ENCODE measurements at regions not wholly inside any gene's neighbourhood (a gene's known extent, or its start where the extent isn't known, plus 50 kb on each side); places are given as distances from the start of the nearest gene placed in this dataset.
A peak's percentile ranks its signal among the peaks of the same experiment; 100 is the strongest.
"Not testable (repeated sequence)": the region's sequence is repeated elsewhere in the genome, so short reads cannot be mapped to it uniquely, and the experiment has no call there.

DNA sequence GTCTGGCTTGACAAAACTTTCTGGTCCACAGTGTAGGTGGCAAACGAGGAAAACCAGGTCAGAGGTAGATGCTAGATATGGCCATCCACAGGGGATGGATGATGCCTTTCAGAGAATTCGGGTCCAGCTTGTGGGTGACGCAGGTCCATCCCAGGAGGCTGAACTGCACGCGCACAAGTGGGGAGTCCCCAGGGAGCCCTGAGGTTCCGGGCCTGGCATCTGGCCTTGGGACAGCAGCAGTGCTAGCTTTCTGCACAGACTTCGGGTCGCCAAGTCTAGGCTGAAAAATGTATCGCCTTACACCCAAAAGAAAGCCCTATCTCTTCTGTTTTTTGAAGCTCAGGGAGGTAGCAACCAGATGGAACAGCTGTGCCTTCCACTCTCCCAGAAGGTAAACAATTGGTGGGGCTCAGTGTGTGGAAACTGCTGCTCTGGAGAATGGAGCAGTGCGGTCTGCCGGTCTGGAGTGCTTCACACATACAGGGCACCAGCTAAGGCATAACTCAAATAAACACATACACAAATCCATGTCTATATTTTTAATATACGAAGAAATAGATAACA, 119.3 kb upstream of the ACBD5 start:
- Histone ChIP-seq H3K4me2 (ENCODE audit: low read length) (peak overlapping the region; percentile 40; the same call in 1 of the 2 replicates), H2AFZ (ENCODE audit: low read length) (peak overlapping the region; percentile 50), H3K27me3 (ENCODE audit: insufficient read depth, low read length) (no peaks in the 10 kb centered on the region), H4K20me1 (ENCODE audit: insufficient read depth, low read length) (no peaks in the 10 kb centered on the region), H3K9me2 (ENCODE audit: low read depth, low read length) (no peaks in the 10 kb centered on the region), H3K79me2 (ENCODE audit: insufficient read depth, low read length) (no peaks in the 10 kb centered on the region), H3K4me1 (ENCODE audit: insufficient read depth, low read length, severe bottlenecking) (peaks cover 16% of the 10 kb centered on the region), H3K9ac (ENCODE audit: low read length) (no peak overlapping the region; the same call in 1 of the 2 replicates), H3K4me3 (ENCODE audit: low read depth, low read length, poor library complexity, severe bottlenecking) (no peak overlapping the region), H3K9me3 (ENCODE audit: low read length) (no peaks in the 10 kb centered on the region), H3K27ac (ENCODE audit: low read depth, low read length, poor library complexity, severe bottlenecking) (peak overlapping the region; percentile 48), H3F3A (ENCODE audit: insufficient read depth, low read length) (no peaks in the 10 kb centered on the region), H3K36me3 (ENCODE audit: insufficient read depth, low read length) (no peaks in the 10 kb centered on the region)
- TF ChIP-seq, protein P1, sequence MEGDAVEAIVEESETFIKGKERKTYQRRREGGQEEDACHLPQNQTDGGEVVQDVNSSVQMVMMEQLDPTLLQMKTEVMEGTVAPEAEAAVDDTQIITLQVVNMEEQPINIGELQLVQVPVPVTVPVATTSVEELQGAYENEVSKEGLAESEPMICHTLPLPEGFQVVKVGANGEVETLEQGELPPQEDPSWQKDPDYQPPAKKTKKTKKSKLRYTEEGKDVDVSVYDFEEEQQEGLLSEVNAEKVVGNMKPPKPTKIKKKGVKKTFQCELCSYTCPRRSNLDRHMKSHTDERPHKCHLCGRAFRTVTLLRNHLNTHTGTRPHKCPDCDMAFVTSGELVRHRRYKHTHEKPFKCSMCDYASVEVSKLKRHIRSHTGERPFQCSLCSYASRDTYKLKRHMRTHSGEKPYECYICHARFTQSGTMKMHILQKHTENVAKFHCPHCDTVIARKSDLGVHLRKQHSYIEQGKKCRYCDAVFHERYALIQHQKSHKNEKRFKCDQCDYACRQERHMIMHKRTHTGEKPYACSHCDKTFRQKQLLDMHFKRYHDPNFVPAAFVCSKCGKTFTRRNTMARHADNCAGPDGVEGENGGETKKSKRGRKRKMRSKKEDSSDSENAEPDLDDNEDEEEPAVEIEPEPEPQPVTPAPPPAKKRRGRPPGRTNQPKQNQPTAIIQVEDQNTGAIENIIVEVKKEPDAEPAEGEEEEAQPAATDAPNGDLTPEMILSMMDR (IDR thresholded peaks at IDR 0.05; ENCODE audit: low read length) = no peak
- TF ChIP-seq EZH2 (IDR thresholded peaks at IDR 0.05; ENCODE audit: borderline replicate concordance, low read length) = no peak

DNA sequence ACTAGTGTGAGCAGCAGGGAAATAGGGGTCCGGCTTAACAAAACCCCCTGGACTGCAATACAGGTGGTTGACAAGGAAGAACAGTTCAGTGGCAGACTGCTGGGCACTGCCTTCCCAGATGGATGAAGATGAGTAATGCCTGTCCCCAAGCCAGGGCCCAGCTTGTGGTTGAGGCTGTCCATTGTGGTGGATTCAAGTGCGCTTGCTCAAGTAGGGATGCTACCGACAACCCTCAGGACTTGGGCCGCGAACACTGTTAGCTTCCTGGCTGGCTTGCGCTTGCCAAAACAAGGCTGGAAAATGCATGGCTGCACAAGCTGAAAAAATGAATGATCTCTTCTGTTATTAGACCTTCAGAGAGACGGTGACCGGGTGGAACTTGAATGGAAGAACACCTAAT, 116.1 kb upstream of the ACBD5 start:
- H3K4me1 ChIP-seq (ENCODE audit: insufficient read depth, low read length, severe bottlenecking) = peaks cover 32% of the 10 kb centered on the region
- no peaks in the 10 kb centered on the region for H3K36me3 ChIP-seq (ENCODE audit: insufficient read depth, low read length)
- H3K79me2 ChIP-seq (ENCODE audit: insufficient read depth, low read length) = no peaks in the 10 kb centered on the region
- no peaks in the 10 kb centered on the region for H3F3A ChIP-seq (ENCODE audit: insufficient read depth, low read length)
- no peaks in the 10 kb centered on the region for H3K9me2 ChIP-seq (ENCODE audit: low read depth, low read length)
- no peak overlapping the region for H2AFZ ChIP-seq (ENCODE audit: low read length)
- H3K4me3 ChIP-seq (ENCODE audit: low read depth, low read length, poor library complexity, severe bottlenecking) = no peak overlapping the region
- no peaks in the 10 kb centered on the region for H3K27me3 ChIP-seq (ENCODE audit: insufficient read depth, low read length)
- TF ChIP-seq EZH2 (IDR thresholded peaks at IDR 0.05; ENCODE audit: borderline replicate concordance, low read length) = no peak
- H3K27ac ChIP-seq (ENCODE audit: low read depth, low read length, poor library complexity, severe bottlenecking) = no peak overlapping the region
- H3K4me2 ChIP-seq (ENCODE audit: low read length) = no peak overlapping the region
- H3K9ac ChIP-seq (ENCODE audit: low read length) = no peak overlapping the region
- H4K20me1 ChIP-seq (ENCODE audit: insufficient read depth, low read length) = no peaks in the 10 kb centered on the region
- no peaks in the 10 kb centered on the region for H3K9me3 ChIP-seq (ENCODE audit: low read length)

GRCh38 chr10:27355918-27356573, 115.4 kb upstream of the ACBD5 start:
- H3K36me3 ChIP-seq (ENCODE audit: insufficient read depth, low read length) = no peaks in the 10 kb centered on the region
- H3K9me2 ChIP-seq (ENCODE audit: low read depth, low read length) = no peaks in the 10 kb centered on the region
- H3K27ac ChIP-seq (ENCODE audit: low read depth, low read length, poor library complexity, severe bottlenecking) = no peak overlapping the region
- H4K20me1 ChIP-seq (ENCODE audit: insufficient read depth, low read length) = no peaks in the 10 kb centered on the region
- H3K79me2 ChIP-seq (ENCODE audit: insufficient read depth, low read length) = no peaks in the 10 kb centered on the region
- no peaks in the 10 kb centered on the region for H3K27me3 ChIP-seq (ENCODE audit: insufficient read depth, low read length)
- no peaks in the 10 kb centered on the region for H3F3A ChIP-seq (ENCODE audit: insufficient read depth, low read length)
- TF ChIP-seq, protein P1 (IDR thresholded peaks at IDR 0.05; ENCODE audit: low read length) = peak; percentile 23; the same call in 1 of the 2 replicates
- no peak for TF ChIP-seq EZH2 (IDR thresholded peaks at IDR 0.05; ENCODE audit: borderline replicate concordance, low read length)
- no peak overlapping the region for H3K4me2 ChIP-seq (ENCODE audit: low read length)
- H3K4me3 ChIP-seq (ENCODE audit: low read depth, low read length, poor library complexity, severe bottlenecking) = no peak overlapping the region
- no peak overlapping the region for H2AFZ ChIP-seq (ENCODE audit: low read length)
- no peak overlapping the region for H3K9ac ChIP-seq (ENCODE audit: low read length)
- H3K9me3 ChIP-seq (ENCODE audit: low read length) = no peaks in the 10 kb centered on the region
- H3K4me1 ChIP-seq (ENCODE audit: insufficient read depth, low read length, severe bottlenecking) = peaks cover 32% of the 10 kb centered on the region

DNA sequence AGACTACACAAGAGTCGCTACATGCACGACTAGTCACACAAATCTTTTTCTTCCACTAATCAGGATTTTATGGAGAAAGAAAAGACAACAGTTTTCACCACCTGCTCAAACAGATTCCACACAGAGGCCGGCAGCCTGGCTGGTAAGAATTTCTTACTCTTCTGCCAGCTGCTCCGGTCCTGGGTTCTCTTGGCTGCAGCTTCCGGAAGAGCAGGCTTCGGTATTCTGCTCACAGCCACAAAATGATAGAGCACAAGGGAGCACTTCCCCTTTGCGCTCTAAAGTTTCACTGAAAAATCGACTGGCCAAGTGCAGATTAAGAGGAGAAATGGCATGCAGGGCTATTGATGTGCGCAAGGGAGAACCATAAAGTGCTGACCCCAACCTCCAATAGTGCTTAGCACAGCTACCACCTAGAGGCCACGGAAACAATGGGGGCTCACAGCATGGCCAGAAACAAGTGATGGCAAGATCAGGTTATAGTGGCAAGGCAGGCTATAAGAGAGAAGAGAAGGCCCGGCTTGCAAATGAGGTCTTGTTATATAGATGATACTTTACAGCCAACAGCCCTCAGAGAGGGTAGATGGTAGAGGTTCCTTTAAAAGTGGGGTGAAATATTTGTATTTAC, 114.2 kb upstream of the ACBD5 start:
- Histone ChIP-seq H3K4me3 (ENCODE audit: low read depth, low read length, poor library complexity, severe bottlenecking) (peak overlapping the region; percentile 51), H3K9ac (ENCODE audit: low read length) (peak overlapping the region; percentile 68), H3K4me1 (ENCODE audit: insufficient read depth, low read length, severe bottlenecking) (peaks cover 26% of the 10 kb centered on the region), H3K27ac (ENCODE audit: low read depth, low read length, poor library complexity, severe bottlenecking) (peak overlapping the region; percentile 92), H3K4me2 (ENCODE audit: low read length) (peak overlapping the region; percentile 78)
- H3K9me2 ChIP-seq (ENCODE audit: low read depth, low read length); H2AFZ ChIP-seq (ENCODE audit: low read length); H3K9me3 ChIP-seq (ENCODE audit: low read length); H3K79me2 ChIP-seq (ENCODE audit: insufficient read depth, low read length); H4K20me1 ChIP-seq (ENCODE audit: insufficient read depth, low read length); H3F3A ChIP-seq (ENCODE audit: insufficient read depth, low read length); H3K27me3 ChIP-seq (ENCODE audit: insufficient read depth, low read length); H3K36me3 ChIP-seq (ENCODE audit: insufficient read depth, low read length): not testable (repeated sequence)

- H3K9me2 ChIP-seq (ENCODE audit: low read depth, low read length); H3K9me3 ChIP-seq (ENCODE audit: low read length); H3K79me2 ChIP-seq (ENCODE audit: insufficient read depth, low read length); H3F3A ChIP-seq (ENCODE audit: insufficient read depth, low read length); H2AFZ ChIP-seq (ENCODE audit: low read length); H4K20me1 ChIP-seq (ENCODE audit: insufficient read depth, low read length); H3K27me3 ChIP-seq (ENCODE audit: insufficient read depth, low read length); H3K36me3 ChIP-seq (ENCODE audit: insufficient read depth, low read length): not testable (repeated sequence)
- peak overlapping the region; percentile 51 for H3K4me3 ChIP-seq (ENCODE audit: low read depth, low read length, poor library complexity, severe bottlenecking)
- H3K9ac ChIP-seq (ENCODE audit: low read length) = peak overlapping the region; percentile 68
- peaks cover 23% of the 10 kb centered on the region for H3K4me1 ChIP-seq (ENCODE audit: insufficient read depth, low read length, severe bottlenecking)
- peak overlapping the region; percentile 92 for H3K27ac ChIP-seq (ENCODE audit: low read depth, low read length, poor library complexity, severe bottlenecking)
- H3K4me2 ChIP-seq (ENCODE audit: low read length) = peak overlapping the region; percentile 78
Observed at GRCh38 chr10:27354100-27354499, 113.5 kb upstream of the ACBD5 start.
